Esophagus squamous epithelium (tissue), 4 donors: ENCODE measurements at regions not wholly inside any gene's neighbourhood (a gene's known extent, or its start where the extent isn't known, plus 50 kb on each side); places are given as distances from the start of the nearest gene placed in this dataset.

Source experiments
- CTCF ChIP-seq, 6 experiments: fragments of 450-650 bp in 4 of 6; fragments of 200-600 bp in 2 of 6; sonication (generic) in 2 of 6; IDR thresholded peaks; one replicate each; pipeline ENCODE4 v1.5.1; 2016 to 2019; ENCODE audit warnings: antibody characterized with exemption in 6 of 6, mild to moderate bottlenecking in 4 of 6, moderate library complexity in 4 of 6
- POLR2A ChIP-seq, 4 donors: fragments of 450-650 bp; IDR thresholded peaks; one replicate each; pipeline ENCODE4 v1.6.1; 2017; ENCODE audit warnings: antibody characterized with exemption in 4 of 4, mild to moderate bottlenecking in 4 of 4, moderate library complexity in 3 of 4

DNA sequence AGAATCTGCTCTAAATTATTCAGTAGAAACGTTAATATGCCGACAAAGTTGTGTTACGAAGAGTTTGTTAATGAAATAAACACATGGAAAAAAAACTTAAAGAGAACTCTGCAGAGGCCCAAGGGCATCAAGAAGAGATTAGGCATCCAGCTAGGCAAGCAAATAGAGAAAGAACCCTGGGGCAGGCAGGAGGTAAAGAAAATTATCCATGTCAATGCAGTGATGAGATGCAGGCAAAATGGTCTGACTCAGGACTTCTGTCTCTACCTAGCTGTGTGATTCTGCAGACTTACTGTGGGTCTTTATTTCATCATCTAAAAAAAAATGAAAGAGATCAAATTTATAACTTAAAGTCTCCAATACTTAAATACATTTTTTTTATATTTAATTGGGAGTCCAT lies 448.0 kb downstream of the HAO1 start:
- TF ChIP-seq POLR2A (IDR thresholded peaks at IDR 0.05) (no peak), CTCF (IDR thresholded peaks at IDR 0.05) (no peak)
